NCI-H1436 (cell line): ENCODE measurements at regions not wholly inside any gene's neighbourhood (a gene's known extent, or its start where the extent isn't known, plus 50 kb on each side); places are given as distances from the start of the nearest gene placed in this dataset.
"Not testable (repeated sequence)": the region's sequence is repeated elsewhere in the genome, so short reads cannot be mapped to it uniquely, and the experiment has no call there.

Experiments used
- DNase-seq: peaks from one replicate; lab custom pipeline; 2025; lab: John Stamatoyannopoulos, UW

- not testable (repeated sequence) for DNase-seq
These were observed 1399.9 kb upstream of the PCDH10 start for GRCh38 chr4:131749224-131749623.

DNA sequence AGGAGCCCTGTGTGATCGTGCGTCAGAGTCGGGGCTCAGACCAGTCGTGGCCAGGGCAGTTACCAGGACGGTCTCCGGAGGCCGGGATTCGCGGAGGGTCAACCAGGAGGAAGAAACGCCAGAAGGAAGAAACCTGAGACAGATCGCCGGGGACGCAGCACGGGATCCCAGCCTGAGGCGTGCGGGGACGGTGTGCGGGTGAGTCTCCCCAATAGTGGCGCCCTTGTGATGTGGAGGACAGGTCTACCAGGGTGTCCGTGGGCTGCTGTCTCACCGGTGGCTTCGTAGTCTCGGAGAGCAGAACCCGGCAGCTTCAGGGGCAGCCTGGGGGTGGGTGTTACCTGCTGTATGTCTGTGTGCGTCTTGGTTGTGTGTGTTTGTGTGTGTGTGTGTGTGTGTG lies 1399.1 kb upstream of the PCDH10 start:
- not testable (repeated sequence) for DNase-seq

DNA sequence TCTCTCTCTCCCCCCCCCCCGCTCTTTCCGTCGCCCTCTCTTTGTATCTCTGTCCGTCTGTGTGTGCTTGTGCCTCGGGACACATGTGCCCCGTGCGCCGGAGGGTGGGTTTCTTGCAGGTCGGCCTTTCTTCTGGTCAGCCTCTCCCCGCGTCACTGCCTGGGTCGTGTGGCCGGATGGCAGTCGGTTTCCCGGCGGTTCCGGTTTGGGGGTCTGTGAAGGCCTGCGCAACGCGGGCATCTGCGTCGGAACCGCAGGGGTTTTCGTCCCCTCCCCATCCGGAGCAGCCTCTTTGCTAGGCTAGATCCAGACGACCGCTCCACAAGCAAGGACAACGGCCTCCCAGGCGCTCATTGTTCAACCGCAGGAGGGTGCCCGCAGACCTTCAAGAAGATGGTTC lies 1398.6 kb upstream of the PCDH10 start:
- DNase-seq, result not testable (repeated sequence)

GRCh38 chr4:131762234-131762633 lies 1386.9 kb upstream of the PCDH10 start:
- not testable (repeated sequence) for DNase-seq

- no peak for DNase-seq
These were observed 1384.4 kb upstream of the PCDH10 start for GRCh38 chr4:131764730-131765129.

DNA sequence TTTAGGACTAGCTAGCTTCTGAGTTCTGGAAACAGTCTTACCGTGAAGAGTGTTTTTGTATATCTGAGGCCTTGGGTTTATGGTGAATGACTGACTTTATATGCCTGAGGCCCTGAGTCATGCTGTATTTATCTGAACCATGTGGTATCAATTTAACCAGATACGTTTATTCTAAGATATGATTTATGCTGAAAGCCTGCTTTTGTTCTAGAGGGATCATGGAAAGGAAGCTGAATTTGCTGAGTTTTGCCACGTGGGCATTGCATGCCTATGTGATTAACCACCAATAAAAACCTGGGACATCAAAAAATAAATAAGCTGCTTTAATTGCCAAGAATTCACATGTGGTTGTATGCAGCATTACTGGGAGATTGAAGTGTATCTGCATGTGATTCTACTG lies 1374.7 kb upstream of the PCDH10 start:
- DNase-seq, result not testable (repeated sequence)

GRCh38 chr4:131810565-131810964 lies 1338.5 kb upstream of the PCDH10 start:
- DNase-seq, result not testable (repeated sequence)
